ENCODE measurements at regions not wholly inside any gene's neighbourhood (a gene's known extent, or its start where the extent isn't known, plus 50 kb on each side); places are given as distances from the start of the nearest gene placed in this dataset.

- DNase-seq (ENCODE audit: low spot score in 2 of 2) = no peak
- Histone ChIP-seq H3K9me3 (no peaks in the 10 kb centered on the region), H3K4me1 (peaks cover 61% of the 10 kb centered on the region), H3K27me3 (no peaks in the 10 kb centered on the region), H3K27ac (peak overlapping the region; percentile 14), H3K36me3 (no peaks in the 10 kb centered on the region), H3K4me3 (no peak overlapping the region)
- 68% methylated on average over 12 of the region's 12 CpGs for WGBS
- TF ChIP-seq EP300 (IDR thresholded peaks at IDR 0.05) (no peak), POLR2AphosphoS5 (IDR thresholded peaks at IDR 0.05) (no peak), CTCF (IDR thresholded peaks at IDR 0.05) (no peak), POLR2A (IDR thresholded peaks at IDR 0.05) (no peak)
Observed at GRCh38 chr6:134520181-134521115, 202.5 kb upstream of the SGK1 start.

- H3K27me3 ChIP-seq = no peaks in the 10 kb centered on the region
- H3K4me1 ChIP-seq = peaks cover 61% of the 10 kb centered on the region
- no peaks in the 10 kb centered on the region for H3K9me3 ChIP-seq
- 61% methylated on average over 4 of the region's 4 CpGs for WGBS
- no peak overlapping the region for H3K4me3 ChIP-seq
- DNase-seq (ENCODE audit: low spot score in 2 of 2) = no peak
- no peaks in the 10 kb centered on the region for H3K36me3 ChIP-seq
- TF ChIP-seq EP300 (IDR thresholded peaks at IDR 0.05) = no peak
- TF ChIP-seq CTCF (IDR thresholded peaks at IDR 0.05) = no peak
- no peak for TF ChIP-seq POLR2AphosphoS5 (IDR thresholded peaks at IDR 0.05)
- TF ChIP-seq POLR2A (IDR thresholded peaks at IDR 0.05) = no peak
- no peak overlapping the region for H3K27ac ChIP-seq
Observed at GRCh38 chr6:134519465-134519864, 201.6 kb upstream of the SGK1 start.

GRCh38 chr6:134517868-134518267 lies 200.0 kb upstream of the SGK1 start:
- H3K4me3 ChIP-seq = no peak overlapping the region
- H3K27me3 ChIP-seq = no peaks in the 10 kb centered on the region
- DNase-seq (ENCODE audit: low spot score in 2 of 2) = no peak
- no peaks in the 10 kb centered on the region for H3K36me3 ChIP-seq
- peak overlapping the region; percentile 74 for H3K27ac ChIP-seq
- TF ChIP-seq POLR2A (IDR thresholded peaks at IDR 0.05) (no peak), POLR2AphosphoS5 (IDR thresholded peaks at IDR 0.05) (no peak), CTCF (IDR thresholded peaks at IDR 0.05) (no peak), EP300 (IDR thresholded peaks at IDR 0.05) (no peak)
- 46% methylated on average over 5 of the region's 5 CpGs for WGBS
- H3K9me3 ChIP-seq = no peaks in the 10 kb centered on the region
- H3K4me1 ChIP-seq = peaks cover 60% of the 10 kb centered on the region

- 11% methylated on average over 9 of the region's 9 CpGs for WGBS
- peak overlapping the region; percentile 17 for H3K4me3 ChIP-seq
- peaks cover 61% of the 10 kb centered on the region for H3K4me1 ChIP-seq
- H3K27me3 ChIP-seq = no peaks in the 10 kb centered on the region
- DNase-seq (ENCODE audit: low spot score in 2 of 2) = peak in 1 of 2 donors; percentile 85
- no peaks in the 10 kb centered on the region for H3K36me3 ChIP-seq
- no peak for TF ChIP-seq POLR2A (IDR thresholded peaks at IDR 0.05)
- TF ChIP-seq EP300 (IDR thresholded peaks at IDR 0.05) = no peak
- TF ChIP-seq CTCF (IDR thresholded peaks at IDR 0.05) = no peak
- TF ChIP-seq POLR2AphosphoS5 (IDR thresholded peaks at IDR 0.05) = no peak
- peak overlapping the region; percentile 74 for H3K27ac ChIP-seq
- no peaks in the 10 kb centered on the region for H3K9me3 ChIP-seq
Observed at GRCh38 chr6:134517145-134517658, 199.3 kb upstream of the SGK1 start.

- no peaks in the 10 kb centered on the region for H3K36me3 ChIP-seq
- peak overlapping the region; percentile 74 for H3K27ac ChIP-seq
- no peaks in the 10 kb centered on the region for H3K27me3 ChIP-seq
- peaks cover 61% of the 10 kb centered on the region for H3K4me1 ChIP-seq
- no peak for TF ChIP-seq EP300 (IDR thresholded peaks at IDR 0.05)
- TF ChIP-seq POLR2AphosphoS5 (IDR thresholded peaks at IDR 0.05) = no peak
- TF ChIP-seq POLR2A (IDR thresholded peaks at IDR 0.05) = no peak
- TF ChIP-seq CTCF (IDR thresholded peaks at IDR 0.05) = no peak
- H3K4me3 ChIP-seq = no peak overlapping the region
- H3K9me3 ChIP-seq = no peaks in the 10 kb centered on the region
- DNase-seq (ENCODE audit: low spot score in 2 of 2) = no peak
- 60% methylated on average over 3 of the region's 3 CpGs for WGBS
Observed at GRCh38 chr6:134516582-134516981, 198.7 kb upstream of the SGK1 start.

Data from suprapubic skin (tissue), 4 donors.